ENCODE measurements at regions not wholly inside any gene's neighbourhood (a gene's known extent, or its start where the extent isn't known, plus 50 kb on each side); places are given as distances from the start of the nearest gene placed in this dataset.

- no peak for ATAC-seq (ENCODE audit: insufficient number of reproducible peaks, low FRiP score, low read depth)
- H3K27ac ChIP-seq: peak overlapping the region in 1 of 2 donors; percentile 6
These were observed 52.8 kb upstream of the RMDN2 start for GRCh38 chr2:37872192-37872750.

GRCh38 chr2:37873229-37873628 is 51.9 kb upstream of the RMDN2 start:
- DNase-seq (ENCODE audit: low spot score) (no peak), ATAC-seq (ENCODE audit: insufficient number of reproducible peaks, low FRiP score, low read depth) (no peak)
- peaks cover 16 to 42% of the 10 kb centered on the region in 2 donors for H3K4me1 ChIP-seq (ENCODE audit: control insufficient read depth in 1 of 2, low read depth in 2 of 2)
- H3K36me3 ChIP-seq: no peaks in the 10 kb centered on the region
- no peaks in the 10 kb centered on the region for H3K27me3 ChIP-seq (replicated peaks; ENCODE audit: insufficient read depth)
- H3K27ac ChIP-seq: no peak overlapping the region
- H3K4me3 ChIP-seq: no peak overlapping the region
- no peaks in the 10 kb centered on the region for H3K9me3 ChIP-seq
- no peak for TF ChIP-seq CTCF (IDR thresholded peaks at IDR 0.05)

More at GRCh38 chr2:37872192-37872750, 52.8 kb upstream of the RMDN2 start:
- no peak for DNase-seq (ENCODE audit: low spot score)
- no peak overlapping the region for H3K4me3 ChIP-seq
- H3K9me3 ChIP-seq: no peaks in the 10 kb centered on the region
- H3K36me3 ChIP-seq: no peaks in the 10 kb centered on the region
- no peak for TF ChIP-seq CTCF (IDR thresholded peaks at IDR 0.05)
- H3K4me1 ChIP-seq (ENCODE audit: control insufficient read depth in 1 of 2, low read depth in 2 of 2): peaks cover 16 to 42% of the 10 kb centered on the region in 2 donors
- no peaks in the 10 kb centered on the region for H3K27me3 ChIP-seq (replicated peaks; ENCODE audit: insufficient read depth)

GRCh38 chr2:37873749-37874330 is 51.2 kb upstream of the RMDN2 start:
- ATAC-seq (ENCODE audit: insufficient number of reproducible peaks, low FRiP score, low read depth): no peak
- Histone ChIP-seq H3K4me3 (no peak overlapping the region), H3K9me3 (no peaks in the 10 kb centered on the region), H3K27me3 (replicated peaks; ENCODE audit: insufficient read depth) (no peaks in the 10 kb centered on the region), H3K27ac (no peak overlapping the region), H3K4me1 (ENCODE audit: control insufficient read depth in 1 of 2, low read depth in 2 of 2) (peaks cover 16 to 42% of the 10 kb centered on the region in 2 donors), H3K36me3 (no peaks in the 10 kb centered on the region)
- DNase-seq (ENCODE audit: low spot score): no peak
- no peak for TF ChIP-seq CTCF (IDR thresholded peaks at IDR 0.05)

- H3K4me3 ChIP-seq: no peak overlapping the region
- peaks cover 16 to 38% of the 10 kb centered on the region in 2 donors for H3K4me1 ChIP-seq (ENCODE audit: control insufficient read depth in 1 of 2, low read depth in 2 of 2)
- ATAC-seq (ENCODE audit: insufficient number of reproducible peaks, low FRiP score, low read depth) (no peak), DNase-seq (ENCODE audit: low spot score) (no peak)
- TF ChIP-seq CTCF (IDR thresholded peaks at IDR 0.05): no peak
- no peaks in the 10 kb centered on the region for H3K36me3 ChIP-seq
- H3K27ac ChIP-seq: no peak overlapping the region
- H3K9me3 ChIP-seq: no peaks in the 10 kb centered on the region
- no peaks in the 10 kb centered on the region for H3K27me3 ChIP-seq (replicated peaks; ENCODE audit: insufficient read depth)
These were observed 50.6 kb upstream of the RMDN2 start for GRCh38 chr2:37874470-37874869.

Data from thoracic aorta (tissue), 2 donors.